Endodermal cell (in vitro differentiated cells): ENCODE measurements at regions not wholly inside any gene's neighbourhood (a gene's known extent, or its start where the extent isn't known, plus 50 kb on each side); places are given as distances from the start of the nearest gene placed in this dataset.

ENCODE experiments used
- DNase-seq: peaks from one replicate; pipeline ENCODE4 v3.0.0-alpha.2; 2017
- H3K27ac ChIP-seq: 2 replicates; pipeline ENCODE4 v1.5.1; 2013; ENCODE audit warnings: mild to moderate bottlenecking, low read depth, low read length, moderate library complexity
- H3K27me3 ChIP-seq: 2 replicates; pipeline ENCODE4 v1.6.1; 2013; ENCODE audit warnings: mild to moderate bottlenecking, low read length, moderate library complexity; ENCODE audit not compliant: insufficient read depth, control insufficient read depth, poor library complexity, severe bottlenecking
- H3K36me3 ChIP-seq: 2 replicates; pipeline ENCODE4 v1.7.0; 2013; ENCODE audit warnings: mild to moderate bottlenecking, low read length, moderate library complexity; ENCODE audit not compliant: control insufficient read depth, insufficient read depth
- H3K4me1 ChIP-seq: one replicate; pipeline ENCODE4 v1.7.0; 2013; ENCODE audit warnings: low read length; ENCODE audit not compliant: control insufficient read depth, insufficient read depth
- H3K4me3 ChIP-seq: 2 replicates; pipeline ENCODE4 v1.5.1; 2013; ENCODE audit warnings: mild to moderate bottlenecking, low read length, moderate library complexity
- H3K9ac ChIP-seq: 2 replicates; pipeline ENCODE4 v1.6.1; 2013; ENCODE audit warnings: mild to moderate bottlenecking, low read length, moderate library complexity; ENCODE audit not compliant: poor library complexity, severe bottlenecking; ENCODE audit errors: extremely low read depth
- H3K9me3 ChIP-seq: 2 replicates; pipeline ENCODE4 v1.6.1; 2013; ENCODE audit warnings: mild to moderate bottlenecking, low read length, moderate library complexity; ENCODE audit not compliant: control insufficient read depth
- H3K27ac Mint-ChIP-seq: 2 replicates; pipeline ENCODE4 v1.8.0; 2020; ENCODE audit warnings: mixed read lengths
- H3K27me3 Mint-ChIP-seq: 2 replicates; pipeline ENCODE4 v1.8.0; 2021; ENCODE audit warnings: mild to moderate bottlenecking, mixed read lengths; ENCODE audit not compliant: insufficient read depth
- H3K36me3 Mint-ChIP-seq: 2 replicates; pipeline ENCODE4 v1.8.0; 2020; ENCODE audit warnings: low read depth, mixed read lengths
- H3K4me1 Mint-ChIP-seq: 2 replicates; pipeline ENCODE4 v1.8.0; 2020; ENCODE audit warnings: mixed read lengths
- H3K4me3 Mint-ChIP-seq: 2 replicates; pipeline ENCODE4 v1.8.0; 2020; ENCODE audit warnings: mild to moderate bottlenecking, moderate library complexity, mixed read lengths
- H3K9me3 Mint-ChIP-seq: 2 replicates; pipeline ENCODE4 v1.8.0; 2020; ENCODE audit warnings: mild to moderate bottlenecking, mixed read lengths
- CTCF ChIP-seq: fragments of 200-600 bp; sonication (generic); conservative IDR thresholded peaks from 2 replicates; pipeline ENCODE4 v1.5.0; 2021; ENCODE audit warnings: antibody characterized with exemption, mild to moderate bottlenecking
- WGBS, 2 experiments: methylation state at CpG; one replicate each; pipeline versions ENCODE4 v1.1.5 to v1.1.7; 2013; ENCODE audit warnings: missing lambda C conversion rate in 2 of 2, mixed read lengths in 1 of 2; ENCODE audit not compliant: insufficient coverage in 1 of 2, insufficient read length in 1 of 2; 5-methylcytosine and 5-hydroxymethylcytosine counted together

- no peaks in the 10 kb centered on the region for H3K9me3 Mint-ChIP-seq
- WGBS, 2 experiments: 65 to 82% methylated on average over 2 to 3 of the region's 3 CpGs
- H3K27ac Mint-ChIP-seq: no peak overlapping the region
- Histone ChIP-seq H3K9ac (no peak overlapping the region), H3K27me3 (no peaks in the 10 kb centered on the region), H3K9me3 (no peaks in the 10 kb centered on the region), H3K4me1 (no peaks in the 10 kb centered on the region), H3K27ac (no peak overlapping the region), H3K4me3 (no peak overlapping the region), H3K36me3 (no peaks in the 10 kb centered on the region)
- no peak overlapping the region for H3K4me3 Mint-ChIP-seq
- no peaks in the 10 kb centered on the region for H3K36me3 Mint-ChIP-seq
- TF ChIP-seq CTCF: no peak
- DNase-seq: no peak
- H3K4me1 Mint-ChIP-seq: peaks cover 14% of the 10 kb centered on the region
- no peaks in the 10 kb centered on the region for H3K27me3 Mint-ChIP-seq
These were observed 704.1 kb downstream of the PRELID2 start for GRCh38 chr5:145130996-145131395.

GRCh38 chr5:145129797-145130196 is 705.3 kb downstream of the PRELID2 start:
- peaks cover 14% of the 10 kb centered on the region for H3K4me1 Mint-ChIP-seq
- Histone ChIP-seq H3K36me3 (no peaks in the 10 kb centered on the region), H3K4me1 (no peaks in the 10 kb centered on the region), H3K27me3 (no peaks in the 10 kb centered on the region), H3K9ac (no peak overlapping the region), H3K27ac (no peak overlapping the region), H3K4me3 (no peak overlapping the region), H3K9me3 (no peaks in the 10 kb centered on the region)
- no peaks in the 10 kb centered on the region for H3K9me3 Mint-ChIP-seq
- no peak for TF ChIP-seq CTCF
- no peak overlapping the region for H3K4me3 Mint-ChIP-seq
- H3K27ac Mint-ChIP-seq: no peak overlapping the region
- WGBS, 2 experiments: 84% methylated on average over 4 of the region's 5 CpGs; no CpG with 5 or more reads in 1 of the 2 experiments
- H3K27me3 Mint-ChIP-seq: no peaks in the 10 kb centered on the region
- H3K36me3 Mint-ChIP-seq: no peaks in the 10 kb centered on the region
- DNase-seq: no peak

GRCh38 chr5:145124806-145125205 is 710.3 kb downstream of the PRELID2 start:
- DNase-seq: no peak
- Mint-ChIP-seq H3K4me1 (no peaks in the 10 kb centered on the region), H3K27me3 (no peaks in the 10 kb centered on the region), H3K4me3 (no peak overlapping the region), H3K9me3 (no peaks in the 10 kb centered on the region), H3K36me3 (no peaks in the 10 kb centered on the region), H3K27ac (no peak overlapping the region)
- Histone ChIP-seq H3K9ac (no peak overlapping the region), H3K9me3 (no peaks in the 10 kb centered on the region), H3K27me3 (no peaks in the 10 kb centered on the region), H3K27ac (no peak overlapping the region), H3K4me1 (no peaks in the 10 kb centered on the region), H3K36me3 (no peaks in the 10 kb centered on the region), H3K4me3 (no peak overlapping the region)
- 76 to 81% methylated on average over 3 of the region's 3 CpGs for WGBS, 2 experiments
- no peak for TF ChIP-seq CTCF
